Mesothelial cell of epicardium (in vitro differentiated cells): ENCODE measurements at regions not wholly inside any gene's neighbourhood (a gene's known extent, or its start where the extent isn't known, plus 50 kb on each side); places are given as distances from the start of the nearest gene placed in this dataset.

ENCODE experiments used
- DNase-seq, 2 experiments: peaks; one replicate each; pipeline ENCODE4 v3.0.0; 2021; ENCODE audit warnings: low spot score in 2 of 2; ENCODE audit not compliant: unreplicated experiment in 2 of 2
- H3K27ac Mint-ChIP-seq: 2 replicates; pipeline ENCODE4 v1.8.0; 2021; ENCODE audit warnings: mixed read lengths
- H3K27me3 Mint-ChIP-seq: 2 replicates; pipeline ENCODE4 v1.8.0; 2021; ENCODE audit warnings: low read depth, mixed read lengths
- H3K36me3 Mint-ChIP-seq: 2 replicates; pipeline ENCODE4 v1.8.0; 2021; ENCODE audit warnings: mixed read lengths
- H3K4me1 Mint-ChIP-seq: 2 replicates; pipeline ENCODE4 v1.8.0; 2021; ENCODE audit warnings: mixed read lengths
- H3K4me3 Mint-ChIP-seq: 2 replicates; pipeline ENCODE4 v1.8.0; 2021; ENCODE audit warnings: mild to moderate bottlenecking, moderate library complexity, mixed read lengths
- H3K9me3 Mint-ChIP-seq: 2 replicates; pipeline ENCODE4 v1.8.0; 2021; ENCODE audit warnings: mixed read lengths
- CTCF ChIP-seq: fragments of 200-600 bp; sonication (generic); IDR thresholded peaks from one replicate; pipeline ENCODE4 v1.5.0; 2021; ENCODE audit warnings: antibody characterized with exemption; ENCODE audit not compliant: unreplicated experiment

- H3K27me3 Mint-ChIP-seq, result no peaks in the 10 kb centered on the region
- H3K9me3 Mint-ChIP-seq, result peaks cover 15% of the 10 kb centered on the region
- H3K4me3 Mint-ChIP-seq, result no peak overlapping the region
- no peaks in the 10 kb centered on the region for H3K36me3 Mint-ChIP-seq
- TF ChIP-seq CTCF, result no peak
- no peak overlapping the region for H3K27ac Mint-ChIP-seq
- no peaks in the 10 kb centered on the region for H3K4me1 Mint-ChIP-seq
- DNase-seq, result no peak
Measured at GRCh38 chr2:210915912-210916311, 359.5 kb downstream of the CPS1 start.

GRCh38 chr2:210917465-210917864 is 361.1 kb downstream of the CPS1 start:
- Mint-ChIP-seq H3K9me3 (peaks cover 26% of the 10 kb centered on the region), H3K4me3 (no peak overlapping the region), H3K36me3 (no peaks in the 10 kb centered on the region), H3K27ac (no peak overlapping the region), H3K4me1 (no peaks in the 10 kb centered on the region), H3K27me3 (no peaks in the 10 kb centered on the region)
- no peak for DNase-seq
- no peak for TF ChIP-seq CTCF

GRCh38 chr2:210919128-210919527 is 362.7 kb downstream of the CPS1 start:
- DNase-seq, result no peak
- Mint-ChIP-seq H3K4me3 (no peak overlapping the region), H3K27me3 (no peaks in the 10 kb centered on the region), H3K36me3 (no peaks in the 10 kb centered on the region), H3K4me1 (no peaks in the 10 kb centered on the region), H3K27ac (no peak overlapping the region), H3K9me3 (peaks cover 24% of the 10 kb centered on the region)
- no peak for TF ChIP-seq CTCF

GRCh38 chr2:210922419-210922818 is 366.0 kb downstream of the CPS1 start:
- no peak for TF ChIP-seq CTCF
- Mint-ChIP-seq H3K4me3 (no peak overlapping the region), H3K27me3 (no peaks in the 10 kb centered on the region), H3K27ac (no peak overlapping the region), H3K36me3 (no peaks in the 10 kb centered on the region), H3K9me3 (peaks cover 12% of the 10 kb centered on the region), H3K4me1 (no peaks in the 10 kb centered on the region)
- DNase-seq, result no peak

GRCh38 chr2:210928714-210929113 is 372.3 kb downstream of the CPS1 start:
- no peaks in the 10 kb centered on the region for H3K9me3 Mint-ChIP-seq
- DNase-seq, result no peak
- H3K4me3 Mint-ChIP-seq, result no peak overlapping the region
- H3K36me3 Mint-ChIP-seq, result no peaks in the 10 kb centered on the region
- no peak overlapping the region for H3K27ac Mint-ChIP-seq
- H3K27me3 Mint-ChIP-seq, result no peaks in the 10 kb centered on the region
- TF ChIP-seq CTCF, result no peak
- no peaks in the 10 kb centered on the region for H3K4me1 Mint-ChIP-seq

GRCh38 chr2:210938228-210938627 is 381.8 kb downstream of the CPS1 start:
- Mint-ChIP-seq H3K27ac (no peak overlapping the region), H3K4me3 (no peak overlapping the region), H3K36me3 (no peaks in the 10 kb centered on the region), H3K9me3 (peaks cover 14% of the 10 kb centered on the region), H3K27me3 (no peaks in the 10 kb centered on the region), H3K4me1 (peaks cover 9% of the 10 kb centered on the region)
- TF ChIP-seq CTCF, result no peak
- no peak for DNase-seq
